ENCODE measurements at regions not wholly inside any gene's neighbourhood (a gene's known extent, or its start where the extent isn't known, plus 50 kb on each side); places are given as distances from the start of the nearest gene placed in this dataset.

DNA sequence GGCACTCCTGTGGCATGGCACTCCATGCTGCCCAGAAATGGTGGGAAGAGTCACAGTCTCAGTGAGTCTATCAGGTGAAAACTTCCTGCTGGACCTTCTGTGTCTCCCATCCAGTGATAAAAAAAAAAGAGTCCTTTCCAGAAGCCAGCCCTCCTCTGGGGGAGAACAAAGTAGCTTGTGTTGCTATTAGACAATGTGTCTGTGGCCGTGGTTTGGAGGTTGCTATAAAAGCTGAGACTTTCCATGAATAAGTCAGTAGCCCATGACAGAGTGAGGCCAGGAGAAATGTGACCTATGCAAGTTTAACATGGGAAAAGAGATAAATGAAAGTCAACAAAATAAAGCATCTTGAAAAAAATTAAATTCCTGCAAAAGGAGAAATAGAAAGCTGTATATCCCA is 250.7 kb upstream of the MON1B start:
- intact Hi-C loops (cut with micrococcal nuclease; ENCODE audit: unreplicated experiment) (no loop called here), in situ Hi-C loops (cut with HindIII; ENCODE audit: low pct_unique_long_range_greater_than_20kb, low sequenced_read_pairs) (no loop called here)
- Histone ChIP-seq H3K9me3 (ENCODE audit: control insufficient read depth, insufficient read depth, low read depth, low read length) (no peaks in the 10 kb centered on the region), H3K4me3 (ENCODE audit: low read depth in 2 of 2, low read length in 2 of 2) (no peak overlapping the region), H3K27me3 (ENCODE audit: control insufficient read depth, insufficient read depth, low read length) (no peaks in the 10 kb centered on the region), H3K36me3 (ENCODE audit: control insufficient read depth, insufficient read depth, low read length) (no peaks in the 10 kb centered on the region), H3K4me1 (ENCODE audit: control insufficient read depth, insufficient read depth, low read length) (no peaks in the 10 kb centered on the region), H3K27ac (ENCODE audit: low read length) (no peak overlapping the region)
- no peak for TF ChIP-seq TCF7L2 (IDR thresholded peaks at IDR 0.05; ENCODE audit: low read depth, low read length)
- TF ChIP-seq SIN3A (IDR thresholded peaks at IDR 0.05; ENCODE audit: borderline replicate concordance, insufficient read depth, low read depth, low read length): no peak
- TF ChIP-seq POLR2AphosphoS5 (IDR thresholded peaks at IDR 0.05; ENCODE audit: low read depth, low read length): no peak
- TF ChIP-seq, protein P1, sequence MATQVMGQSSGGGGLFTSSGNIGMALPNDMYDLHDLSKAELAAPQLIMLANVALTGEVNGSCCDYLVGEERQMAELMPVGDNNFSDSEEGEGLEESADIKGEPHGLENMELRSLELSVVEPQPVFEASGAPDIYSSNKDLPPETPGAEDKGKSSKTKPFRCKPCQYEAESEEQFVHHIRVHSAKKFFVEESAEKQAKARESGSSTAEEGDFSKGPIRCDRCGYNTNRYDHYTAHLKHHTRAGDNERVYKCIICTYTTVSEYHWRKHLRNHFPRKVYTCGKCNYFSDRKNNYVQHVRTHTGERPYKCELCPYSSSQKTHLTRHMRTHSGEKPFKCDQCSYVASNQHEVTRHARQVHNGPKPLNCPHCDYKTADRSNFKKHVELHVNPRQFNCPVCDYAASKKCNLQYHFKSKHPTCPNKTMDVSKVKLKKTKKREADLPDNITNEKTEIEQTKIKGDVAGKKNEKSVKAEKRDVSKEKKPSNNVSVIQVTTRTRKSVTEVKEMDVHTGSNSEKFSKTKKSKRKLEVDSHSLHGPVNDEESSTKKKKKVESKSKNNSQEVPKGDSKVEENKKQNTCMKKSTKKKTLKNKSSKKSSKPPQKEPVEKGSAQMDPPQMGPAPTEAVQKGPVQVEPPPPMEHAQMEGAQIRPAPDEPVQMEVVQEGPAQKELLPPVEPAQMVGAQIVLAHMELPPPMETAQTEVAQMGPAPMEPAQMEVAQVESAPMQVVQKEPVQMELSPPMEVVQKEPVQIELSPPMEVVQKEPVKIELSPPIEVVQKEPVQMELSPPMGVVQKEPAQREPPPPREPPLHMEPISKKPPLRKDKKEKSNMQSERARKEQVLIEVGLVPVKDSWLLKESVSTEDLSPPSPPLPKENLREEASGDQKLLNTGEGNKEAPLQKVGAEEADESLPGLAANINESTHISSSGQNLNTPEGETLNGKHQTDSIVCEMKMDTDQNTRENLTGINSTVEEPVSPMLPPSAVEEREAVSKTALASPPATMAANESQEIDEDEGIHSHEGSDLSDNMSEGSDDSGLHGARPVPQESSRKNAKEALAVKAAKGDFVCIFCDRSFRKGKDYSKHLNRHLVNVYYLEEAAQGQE (IDR thresholded peaks at IDR 0.05; ENCODE audit: insufficient read depth in 1 of 2, low read depth in 2 of 2, low read length in 1 of 2): no peak
- TF ChIP-seq, protein P2, sequence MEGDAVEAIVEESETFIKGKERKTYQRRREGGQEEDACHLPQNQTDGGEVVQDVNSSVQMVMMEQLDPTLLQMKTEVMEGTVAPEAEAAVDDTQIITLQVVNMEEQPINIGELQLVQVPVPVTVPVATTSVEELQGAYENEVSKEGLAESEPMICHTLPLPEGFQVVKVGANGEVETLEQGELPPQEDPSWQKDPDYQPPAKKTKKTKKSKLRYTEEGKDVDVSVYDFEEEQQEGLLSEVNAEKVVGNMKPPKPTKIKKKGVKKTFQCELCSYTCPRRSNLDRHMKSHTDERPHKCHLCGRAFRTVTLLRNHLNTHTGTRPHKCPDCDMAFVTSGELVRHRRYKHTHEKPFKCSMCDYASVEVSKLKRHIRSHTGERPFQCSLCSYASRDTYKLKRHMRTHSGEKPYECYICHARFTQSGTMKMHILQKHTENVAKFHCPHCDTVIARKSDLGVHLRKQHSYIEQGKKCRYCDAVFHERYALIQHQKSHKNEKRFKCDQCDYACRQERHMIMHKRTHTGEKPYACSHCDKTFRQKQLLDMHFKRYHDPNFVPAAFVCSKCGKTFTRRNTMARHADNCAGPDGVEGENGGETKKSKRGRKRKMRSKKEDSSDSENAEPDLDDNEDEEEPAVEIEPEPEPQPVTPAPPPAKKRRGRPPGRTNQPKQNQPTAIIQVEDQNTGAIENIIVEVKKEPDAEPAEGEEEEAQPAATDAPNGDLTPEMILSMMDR (IDR thresholded peaks at IDR 0.05): no peak
- ChIA-PET CTCF (no interaction called here), POLR2A (no interaction called here)
- ATAC-seq (no peak), DNase-seq (ENCODE audit: low read depth, low spot score) (no peak)
- BruUV-seq (replicated peaks): no TSS peak

DNA sequence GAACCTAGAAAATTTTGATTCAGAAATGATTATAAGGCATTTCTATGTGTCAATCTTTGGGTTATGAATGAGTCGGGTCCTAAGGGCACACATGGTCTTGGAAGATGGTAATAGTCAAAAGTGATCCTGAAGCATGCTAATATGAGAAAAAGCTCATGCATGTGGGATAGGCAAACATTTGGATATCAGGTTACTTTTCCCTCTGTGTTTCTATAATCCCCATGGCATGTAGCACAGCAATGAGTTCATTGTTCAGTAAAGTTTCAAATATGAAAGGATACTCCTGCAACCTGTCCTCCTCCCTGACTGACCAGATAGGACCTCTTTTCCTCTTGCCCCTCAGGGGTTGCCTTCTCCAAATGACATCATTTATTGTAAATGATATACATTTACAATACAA is 249.9 kb upstream of the MON1B start:
- no peak overlapping the region for H3K27ac ChIP-seq (ENCODE audit: low read length)
- H3K4me1 ChIP-seq (ENCODE audit: control insufficient read depth, insufficient read depth, low read length): no peaks in the 10 kb centered on the region
- BruUV-seq (replicated peaks): no TSS peak
- no peaks in the 10 kb centered on the region for H3K9me3 ChIP-seq (ENCODE audit: control insufficient read depth, insufficient read depth, low read depth, low read length)
- no peaks in the 10 kb centered on the region for H3K36me3 ChIP-seq (ENCODE audit: control insufficient read depth, insufficient read depth, low read length)
- no peaks in the 10 kb centered on the region for H3K27me3 ChIP-seq (ENCODE audit: control insufficient read depth, insufficient read depth, low read length)
- ChIA-PET POLR2A (no interaction called here), CTCF (no interaction called here)
- DNase-seq (ENCODE audit: low read depth, low spot score) (no peak), ATAC-seq (no peak)
- H3K4me3 ChIP-seq (ENCODE audit: low read depth in 2 of 2, low read length in 2 of 2): no peak overlapping the region
- intact Hi-C loops (cut with micrococcal nuclease; ENCODE audit: unreplicated experiment) (no loop called here), in situ Hi-C loops (cut with HindIII; ENCODE audit: low pct_unique_long_range_greater_than_20kb, low sequenced_read_pairs) (no loop called here)
- TF ChIP-seq, protein P2 (IDR thresholded peaks at IDR 0.05): no peak
- no peak for TF ChIP-seq POLR2AphosphoS5 (IDR thresholded peaks at IDR 0.05; ENCODE audit: low read depth, low read length)
- TF ChIP-seq, protein P1 (IDR thresholded peaks at IDR 0.05; ENCODE audit: insufficient read depth in 1 of 2, low read depth in 2 of 2, low read length in 1 of 2): no peak
- no peak for TF ChIP-seq SIN3A (IDR thresholded peaks at IDR 0.05; ENCODE audit: borderline replicate concordance, insufficient read depth, low read depth, low read length)
- no peak for TF ChIP-seq TCF7L2 (IDR thresholded peaks at IDR 0.05; ENCODE audit: low read depth, low read length)
